Esophagus muscularis mucosa (tissue), 3 donors: ENCODE measurements at regions not wholly inside any gene's neighbourhood (a gene's known extent, or its start where the extent isn't known, plus 50 kb on each side); places are given as distances from the start of the nearest gene placed in this dataset.

Experiments
- CTCF ChIP-seq, 3 experiments: fragments of 200-600 bp in 2 of 3; fragments of 450-650 bp in 1 of 3; sonication (generic) in 2 of 3; IDR thresholded peaks; one replicate each; pipeline ENCODE4 v1.5.1; 2017 to 2019; ENCODE audit warnings: antibody characterized with exemption in 3 of 3, mild to moderate bottlenecking in 2 of 3, moderate library complexity in 1 of 3
- POLR2A ChIP-seq: fragments of 450-650 bp; IDR thresholded peaks from one replicate; pipeline ENCODE4 v1.6.1; 2017; ENCODE audit warnings: antibody characterized with exemption, moderate library complexity, mild to moderate bottlenecking, low read depth

GRCh38 chr17:52384695-52385094 is 226.2 kb upstream of the CA10 start:
- TF ChIP-seq CTCF (IDR thresholded peaks at IDR 0.05) (no peak), POLR2A (no peak)
